HL-60 (cell line): ENCODE measurements at regions not wholly inside any gene's neighbourhood (a gene's known extent, or its start where the extent isn't known, plus 50 kb on each side); places are given as distances from the start of the nearest gene placed in this dataset.

Source experiments
- CTCF ChIP-seq: IDR thresholded peaks from one replicate; pipeline ENCODE4 v1.5.1; 2011; ENCODE audit warnings: low read length, control low read depth, inconsistent platforms; ENCODE audit not compliant: insufficient read depth
- GABPA ChIP-seq: IDR thresholded peaks from 2 replicates; pipeline ENCODE4 v1.6.1; 2012; ENCODE audit warnings: low read depth
- POLR2AphosphoS5 ChIP-seq: IDR thresholded peaks from 2 replicates; pipeline ENCODE4 v1.6.1; 2012; ENCODE audit warnings: low read depth
- REST ChIP-seq: IDR thresholded peaks from 2 replicates; pipeline ENCODE4 v1.6.1; 2012; ENCODE audit warnings: low read depth; ENCODE audit not compliant: insufficient replicate concordance
- SPI1 ChIP-seq: IDR thresholded peaks from 2 replicates; pipeline ENCODE4 v1.6.1; 2012; ENCODE audit warnings: low read depth, mild to moderate bottlenecking, borderline replicate concordance

- TF ChIP-seq POLR2AphosphoS5 (no peak), CTCF (no peak), GABPA (no peak), REST (no peak), SPI1 (no peak)
Observed at GRCh38 chr18:40882468-40882867, 1072.6 kb upstream of the PIK3C3 start.
